GM19240 (cell line): ENCODE measurements at regions not wholly inside any gene's neighbourhood (a gene's known extent, or its start where the extent isn't known, plus 50 kb on each side); places are given as distances from the start of the nearest gene placed in this dataset.

Experiments
- DNase-seq: peaks from one replicate; pipeline ENCODE4 v3.0.0; 2011; ENCODE audit warnings: low spot score; ENCODE audit not compliant: insufficient read length

GRCh38 chr13:105991131-105991530, 544.3 kb downstream of the EFNB2 start:
- no peak for DNase-seq

DNA sequence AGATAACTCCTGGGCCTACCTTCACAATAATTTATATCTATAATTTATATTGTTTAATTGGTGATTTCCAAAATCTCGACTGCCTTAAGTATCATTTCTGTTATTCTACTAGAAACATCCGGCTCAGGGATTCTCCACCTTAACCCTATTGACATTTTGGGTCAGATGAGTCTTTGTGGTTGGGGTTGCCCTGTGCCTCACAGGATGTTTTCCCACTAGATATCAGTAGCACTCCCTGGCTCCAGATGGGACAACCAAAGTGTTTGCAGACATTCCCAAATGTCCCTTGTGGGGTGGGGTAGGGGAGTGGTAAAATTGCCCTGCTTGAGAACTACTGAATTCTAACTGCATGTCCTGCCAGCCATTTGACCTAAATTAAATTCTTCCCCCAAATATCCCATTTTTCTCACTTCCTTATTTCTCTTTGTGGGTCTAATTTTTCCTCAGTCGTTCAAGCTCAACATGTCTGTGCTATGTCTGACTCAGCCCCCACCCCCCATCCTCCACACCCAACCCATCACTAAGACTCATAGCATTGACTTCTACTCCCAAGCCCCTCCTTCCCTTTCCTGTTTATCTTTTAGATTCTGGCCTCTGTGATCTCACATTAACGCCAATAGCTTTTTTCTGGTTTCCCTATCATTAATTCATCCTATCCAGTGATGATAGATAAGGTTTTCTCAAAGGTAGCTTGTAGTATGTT, 545.1 kb downstream of the EFNB2 start:
- no peak for DNase-seq

DNA sequence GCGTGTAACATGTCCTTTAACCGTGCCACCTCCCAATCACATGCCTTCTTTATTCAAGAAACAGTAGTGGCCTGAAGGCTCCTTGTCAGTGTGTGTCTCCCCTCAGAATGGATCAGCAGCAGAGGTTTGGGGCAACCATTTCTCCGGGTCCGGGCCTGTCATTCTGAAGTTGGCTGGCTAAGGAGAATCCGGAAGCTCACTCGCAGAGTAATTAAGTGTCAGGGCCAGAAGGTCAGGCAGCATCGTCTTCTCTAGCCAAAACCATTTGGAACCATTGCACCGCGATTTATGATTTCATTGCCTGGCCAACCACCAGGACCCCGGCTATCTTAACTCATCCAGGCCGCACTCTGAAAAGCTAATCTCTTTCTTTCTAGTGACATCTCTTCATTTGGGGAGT, 550.8 kb downstream of the EFNB2 start:
- no peak for DNase-seq

DNA sequence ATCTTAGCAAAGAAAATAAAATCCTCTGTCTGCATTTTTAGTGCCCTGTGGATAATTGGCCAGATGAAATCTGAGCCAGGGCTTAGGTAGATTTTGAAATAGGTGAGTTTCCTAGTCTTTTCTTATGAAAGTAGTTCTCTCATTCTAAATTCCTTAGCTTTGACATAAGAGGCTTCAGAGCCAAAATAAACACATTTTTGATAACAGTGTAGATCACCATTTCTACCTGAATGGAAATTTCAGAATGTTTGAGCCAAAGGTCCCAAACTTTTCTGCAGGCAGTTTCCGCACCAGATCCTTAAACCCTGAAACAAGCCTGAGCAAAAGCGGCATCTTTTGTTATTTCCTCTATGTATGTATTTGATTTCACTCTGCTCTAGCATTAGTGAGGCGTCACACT, 551.2 kb downstream of the EFNB2 start:
- DNase-seq: no peak

GRCh38 chr13:105982219-105982930, 553.1 kb downstream of the EFNB2 start:
- DNase-seq: no peak

DNA sequence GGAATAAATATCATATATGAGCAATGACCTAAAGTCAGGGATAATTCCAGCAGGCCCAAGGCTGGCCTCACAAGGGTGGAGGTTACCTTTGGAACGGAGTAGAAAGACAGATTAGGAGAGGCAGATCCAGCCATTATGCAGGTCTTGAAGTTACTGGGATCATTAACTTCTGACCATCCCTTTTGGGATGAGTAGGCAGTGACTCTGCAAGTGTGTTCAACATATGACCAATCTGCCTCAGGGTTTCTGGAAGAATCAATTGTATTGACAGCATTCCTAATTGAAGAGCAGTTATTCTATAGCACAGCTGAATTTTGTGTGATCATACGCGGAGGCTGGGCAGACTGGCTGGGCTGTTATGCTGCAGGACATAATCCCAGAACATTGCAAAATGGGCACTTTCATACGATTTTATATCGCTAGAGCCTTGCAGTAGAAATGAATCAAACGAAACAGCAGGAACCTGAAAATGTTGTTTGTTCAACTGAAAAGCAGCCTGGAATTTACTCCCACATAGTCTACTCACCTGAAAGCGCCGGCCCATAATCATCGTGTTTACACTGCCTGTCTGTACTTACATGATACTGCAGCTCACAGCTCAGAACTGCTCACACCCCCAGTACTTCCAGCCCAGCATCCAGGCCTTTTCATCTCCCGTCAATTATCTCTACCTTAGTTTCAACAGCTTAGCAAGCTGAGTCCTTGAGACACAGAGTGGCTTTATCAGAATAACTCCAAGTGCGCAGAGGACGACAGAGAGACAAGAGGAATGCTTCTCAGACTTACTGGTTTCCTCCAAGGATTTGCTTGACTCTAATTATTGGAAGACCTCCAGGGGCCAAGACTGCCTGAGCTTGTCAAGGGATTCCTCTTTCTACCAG, 556.1 kb downstream of the EFNB2 start:
- DNase-seq: no peak

DNA sequence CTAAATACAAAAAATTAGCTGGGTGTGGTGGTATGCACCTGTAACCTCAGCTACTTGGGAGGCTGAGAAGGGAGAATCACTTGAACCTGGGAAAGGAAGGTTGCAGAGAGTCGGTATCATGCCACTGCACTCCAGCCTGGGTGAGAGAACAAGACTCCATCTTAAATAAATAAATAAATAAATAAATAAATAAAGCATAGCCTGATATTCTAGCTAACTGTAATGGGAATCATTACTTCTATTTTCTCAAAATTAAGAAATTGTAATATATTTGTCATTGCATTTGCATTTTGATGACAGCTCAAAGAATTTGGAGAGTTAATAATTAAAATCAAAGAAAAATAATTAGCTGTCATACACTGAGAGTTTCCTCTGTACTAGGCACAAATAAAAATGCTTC, 561.1 kb downstream of the EFNB2 start:
- DNase-seq: no peak

- no peak for DNase-seq
Observed at GRCh38 chr13:105972811-105973590, 562.5 kb downstream of the EFNB2 start.

GRCh38 chr13:105972306-105972721, 563.1 kb downstream of the EFNB2 start:
- DNase-seq: no peak

GRCh38 chr13:105971738-105972137, 563.7 kb downstream of the EFNB2 start:
- DNase-seq: no peak

DNA sequence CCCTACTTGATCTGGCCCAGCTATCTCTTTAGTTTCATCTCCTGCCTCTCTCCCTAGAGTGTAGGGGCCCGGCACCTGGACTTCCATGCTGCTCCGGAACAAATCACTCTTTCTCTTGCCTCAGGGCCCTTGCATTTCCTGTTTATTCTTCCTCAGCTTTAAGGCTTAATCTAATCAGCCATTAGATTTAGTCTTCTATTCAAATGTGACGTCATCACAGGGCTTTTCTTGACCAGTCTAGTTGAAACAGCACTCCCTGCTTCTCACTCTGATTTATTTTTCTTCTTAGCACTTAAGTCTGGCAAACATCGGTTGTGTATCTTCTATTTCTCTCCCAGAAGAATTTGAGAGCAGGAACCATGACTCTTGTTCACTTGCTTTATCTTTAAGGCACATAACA, 564.1 kb downstream of the EFNB2 start:
- no peak for DNase-seq

DNA sequence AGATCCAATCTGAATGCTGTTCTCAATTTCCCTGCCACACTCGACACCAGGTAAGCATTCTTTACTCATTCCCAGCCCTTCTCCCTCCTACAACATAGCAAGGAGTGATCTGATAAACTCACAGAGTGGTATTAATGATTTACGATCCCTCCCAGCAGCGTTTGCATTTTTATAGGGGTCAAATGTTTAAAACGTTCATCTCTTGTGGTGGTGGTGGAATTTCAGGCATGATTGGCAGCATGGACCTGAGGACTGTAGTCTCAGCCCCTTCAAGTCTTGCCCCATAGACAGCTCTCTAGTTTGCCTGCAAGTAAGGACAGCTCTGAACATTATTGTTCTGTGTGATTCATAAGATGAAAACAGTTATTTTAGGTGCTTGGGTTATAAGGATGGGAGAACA, 565.7 kb downstream of the EFNB2 start:
- no peak for DNase-seq

- no peak for DNase-seq
Observed at GRCh38 chr13:105965910-105966309, 569.6 kb downstream of the EFNB2 start.

- no peak for DNase-seq
Observed at GRCh38 chr13:105962080-105962479, 573.4 kb downstream of the EFNB2 start.

DNA sequence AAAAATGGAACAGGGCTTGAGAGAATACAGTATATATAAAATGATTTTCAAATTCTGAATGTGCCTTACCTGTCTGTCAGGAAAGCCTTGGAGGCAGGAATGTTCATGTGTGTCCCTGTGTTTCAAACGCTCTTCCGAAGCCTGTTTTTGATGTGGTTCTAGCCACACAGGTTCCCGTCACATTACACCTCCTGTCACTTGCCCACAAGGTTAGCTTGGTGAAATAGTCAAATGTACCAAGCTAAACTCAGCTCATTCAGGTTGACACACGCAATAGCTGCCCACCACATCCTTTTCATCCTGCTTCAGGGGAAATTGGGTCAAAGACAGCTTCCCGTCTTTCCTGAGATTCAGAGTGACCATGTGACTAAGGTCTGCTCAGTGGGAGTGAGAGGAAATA, 574.0 kb downstream of the EFNB2 start:
- DNase-seq: no peak

- DNase-seq: no peak
Observed at GRCh38 chr13:105960326-105960725, 575.1 kb downstream of the EFNB2 start.

DNA sequence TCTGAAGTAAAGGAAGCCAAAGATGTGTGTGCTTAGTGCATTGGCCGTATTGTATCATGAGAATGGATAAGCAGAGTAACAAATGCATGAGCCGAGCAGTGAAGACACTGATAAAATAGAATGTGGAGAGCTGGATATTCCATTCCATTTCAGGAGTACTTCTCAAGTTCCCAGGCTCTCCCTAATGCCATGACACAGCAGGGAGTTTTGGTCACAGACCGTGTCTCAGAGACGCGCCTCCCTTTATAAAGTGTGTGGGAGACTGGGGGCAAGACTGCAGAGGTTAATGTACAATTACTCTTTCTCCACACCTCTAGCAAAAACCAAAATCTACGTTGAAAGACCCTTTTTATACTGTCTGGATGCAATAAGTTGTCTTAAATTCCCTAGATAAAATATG, 575.6 kb downstream of the EFNB2 start:
- DNase-seq: no peak

- no peak for DNase-seq
Observed at GRCh38 chr13:105957769-105958438, 577.6 kb downstream of the EFNB2 start.

- DNase-seq: no peak
Observed at GRCh38 chr13:105956921-105957320, 578.5 kb downstream of the EFNB2 start.

- no peak for DNase-seq
Observed at GRCh38 chr13:105952973-105953290, 582.5 kb downstream of the EFNB2 start.
